GM12878 (cell line): ENCODE measurements at regions not wholly inside any gene's neighbourhood (a gene's known extent, or its start where the extent isn't known, plus 50 kb on each side); places are given as distances from the start of the nearest gene placed in this dataset.

Experiments used
- ATAC-seq: fragments of 200-7000 bp; cut with Tn5 transposase; 3 replicates; pipeline ENCODE4 v1.9.1; 2020; ENCODE audit warnings: mild to moderate bottlenecking, moderate library complexity
- BruUV-seq: library from RNA; stranded (reverse); fragments of 400-500 nt; replicated peaks from 2 replicates; lab custom pipeline; 2021; lab: Mats Ljungman, UMichigan
- CTCF ChIA-PET: fragments of 300-600 bp; sonication (Branson Sonifier 250); formaldehyde crosslinking; extraction: SDS; loops from one replicate; lab custom pipeline; 2021; ENCODE audit warnings: inconsistent platforms; lab: Yijun Ruan, JAX
- POLR2A ChIA-PET: fragments of 350-600 bp; formaldehyde crosslinking; extraction: SDS; loops from one replicate; lab custom pipeline; 2021; ENCODE audit warnings: inconsistent platforms; lab: Charles Lee
- RAD21 ChIA-PET: fragments of 300-600 bp; sonication (Branson Sonifier 250); formaldehyde crosslinking; loops from one replicate; lab custom pipeline; 2023; ENCODE audit warnings: antibody characterized with exemption; ENCODE audit not compliant: unreplicated experiment; lab: Charles Lee
- SMC1A ChIA-PET: fragments of 300-600 bp; sonication (Branson Sonifier 250); formaldehyde crosslinking; loops from one replicate; lab custom pipeline; 2023; ENCODE audit not compliant: unreplicated experiment, uncharacterized antibody; lab: Charles Lee
- DNase-seq: peaks from one replicate; pipeline ENCODE4 v3.0.0-alpha.2; 2011; ENCODE audit warnings: low read depth, low spot score
- FAIRE-seq: peaks from 3 replicates; lab custom pipeline; 2011; peaks lifted over from hg19 to GRCh38; lab: Jason Lieb, UNC
- H2AFZ ChIP-seq: 2 replicates; pipeline ENCODE4 v1.6.0; 2011; ENCODE audit warnings: low read depth, low read length, control low read depth; ENCODE audit not compliant: control insufficient read depth
- H3K27ac ChIP-seq: 2 replicates; pipeline ENCODE4 v1.5.1; 2011; ENCODE audit warnings: control low read depth; ENCODE audit not compliant: control insufficient read depth, insufficient read depth
- H3K27me3 ChIP-seq, 2 experiments: replicated peaks in 1 of 2; 2 replicates each; pipeline versions ENCODE4 v1.6.0 to v1.6.1; 2011; ENCODE audit warnings: low read length in 1 of 2; ENCODE audit not compliant: control insufficient read depth in 2 of 2, insufficient read depth in 2 of 2
- H3K36me3 ChIP-seq, 2 experiments: 2 replicates each; pipeline ENCODE4 v1.5.1; 2011; ENCODE audit warnings: low read length in 1 of 2; ENCODE audit not compliant: control insufficient read depth in 2 of 2, insufficient read depth in 2 of 2
- H3K4me1 ChIP-seq: 2 replicates; pipeline ENCODE4 v1.6.1; 2011; ENCODE audit warnings: mild to moderate bottlenecking, low read length, moderate library complexity, mixed read lengths; ENCODE audit not compliant: control insufficient read depth, insufficient read depth
- H3K4me2 ChIP-seq: 2 replicates; pipeline ENCODE4 v1.6.0; 2011; ENCODE audit warnings: control low read depth; ENCODE audit not compliant: control insufficient read depth, insufficient read depth
- H3K4me3 ChIP-seq: fragments of 200-600 bp; sonication (generic); 2 replicates; pipeline ENCODE4 v1.5.1; 2016
- H3K79me2 ChIP-seq: 2 replicates; pipeline ENCODE4 v1.6.0; 2011; ENCODE audit warnings: low read length; ENCODE audit not compliant: control insufficient read depth, insufficient read depth
- H3K9ac ChIP-seq: 2 replicates; pipeline ENCODE4 v1.8.0; 2011; ENCODE audit warnings: low read length, control low read depth, mixed read lengths; ENCODE audit not compliant: control insufficient read depth, insufficient read depth
- H3K9me3 ChIP-seq: replicated peaks from 3 replicates; pipeline ENCODE4 v1.5.1; 2011; ENCODE audit warnings: mild to moderate bottlenecking, low read length; ENCODE audit not compliant: control insufficient read depth, insufficient read depth
- H4K20me1 ChIP-seq: 2 replicates; pipeline ENCODE4 v1.6.0; 2011; ENCODE audit not compliant: control insufficient read depth, insufficient read depth
- BHLHE40 ChIP-seq, 2 experiments: fragments of 450-650 bp in 1 of 2; IDR thresholded peaks; 2 replicates each; pipeline ENCODE4 v1.6.1; 2011 to 2017; ENCODE audit warnings: low read depth in 2 of 2, borderline replicate concordance in 1 of 2, improper control_type of control experiment in 1 of 2, low read length in 1 of 2, mild to moderate bottlenecking in 1 of 2
- CHD2 ChIP-seq: IDR thresholded peaks from 2 replicates; pipeline ENCODE4 v1.6.1; 2011; ENCODE audit warnings: low read depth, low read length, improper control_type of control experiment, borderline replicate concordance
- E4F1 ChIP-seq: fragments of 450-650 bp; IDR thresholded peaks from 2 replicates; pipeline ENCODE4 v1.6.1; 2018; ENCODE audit warnings: borderline replicate concordance, mild to moderate bottlenecking; ENCODE audit not compliant: partially characterized antibody
- IKZF2 ChIP-seq, 2 experiments: fragments of 450-650 bp; IDR thresholded peaks; 2 replicates each; pipeline ENCODE4 v1.6.1; 2017; ENCODE audit warnings: mild to moderate bottlenecking in 2 of 2, moderate library complexity in 2 of 2
- IRF4 ChIP-seq: IDR thresholded peaks from 2 replicates; pipeline ENCODE4 v1.6.1; 2011; ENCODE audit warnings: low read depth, low read length
- NR2C2 ChIP-seq: IDR thresholded peaks from 2 replicates; pipeline ENCODE4 v1.6.1; 2011; ENCODE audit warnings: borderline replicate concordance, low read depth; ENCODE audit not compliant: control insufficient read depth, insufficient read length
- PBX3 ChIP-seq: IDR thresholded peaks from 2 replicates; pipeline ENCODE4 v1.6.1; 2011; ENCODE audit warnings: mild to moderate bottlenecking, low read depth, low read length, moderate library complexity; ENCODE audit not compliant: insufficient replicate concordance
- PKNOX1 ChIP-seq: fragments of 450-650 bp; IDR thresholded peaks from 2 replicates; pipeline ENCODE4 v1.6.1; 2016; ENCODE audit warnings: mild to moderate bottlenecking
- POLR2AphosphoS2 ChIP-seq: IDR thresholded peaks from 2 replicates; pipeline ENCODE4 v1.6.1; 2011; ENCODE audit warnings: low read depth, mild to moderate bottlenecking, low read length, improper control_type of control experiment, moderate library complexity
- PRDM15 ChIP-seq: fragments of 450-650 bp; formaldehyde crosslinking; IDR thresholded peaks from 2 replicates; pipeline ENCODE4 v1.4.0; 2020; ENCODE audit warnings: mild to moderate bottlenecking, moderate library complexity
- RFX5 ChIP-seq: IDR thresholded peaks from 2 replicates; pipeline ENCODE4 v1.6.1; 2011; ENCODE audit warnings: low read depth, low read length, improper control_type of control experiment
- RUNX3 ChIP-seq: IDR thresholded peaks from 2 replicates; pipeline ENCODE4 v1.6.1; 2012; ENCODE audit warnings: low read length, inconsistent platforms
- SMARCA5 ChIP-seq: fragments of 450-650 bp; IDR thresholded peaks from 2 replicates; pipeline ENCODE4 v1.6.1; 2017; ENCODE audit warnings: mild to moderate bottlenecking
- STAT1 ChIP-seq: fragments of 450-650 bp; conservative IDR thresholded peaks from 2 replicates; pipeline ENCODE4 v1.6.1; 2014; ENCODE audit warnings: antibody characterized with exemption, mild to moderate bottlenecking
- TCF12 ChIP-seq: IDR thresholded peaks from 2 replicates; pipeline ENCODE4 v1.6.1; 2011; ENCODE audit warnings: low read depth, mild to moderate bottlenecking, low read length
- WGBS: methylation state at CpG from one replicate; pipeline ENCODE4 v1.1.6; 2016; ENCODE audit warnings: low lambda C conversion rate; ENCODE audit not compliant: insufficient replicate concordance, insufficient coverage; ENCODE audit errors: missing lambda C conversion rate; 5-methylcytosine and 5-hydroxymethylcytosine counted together
- in situ Hi-C: fragments of 300-500 bp; cut with MboI; formaldehyde crosslinking; loops from 9 replicates; pipeline ENCODE4 v1.14.3; 2018; ENCODE audit warnings: mixed read lengths
- intact Hi-C: fragments of 100-400 bp; cut with micrococcal nuclease; formaldehyde crosslinking; loops from one replicate; pipeline ENCODE4 v1.14.2; 2022; ENCODE audit not compliant: unreplicated experiment

GRCh38 chr3:157939166-157939565 lies 167.1 kb downstream of the SHOX2 start (continued):
- TF ChIP-seq IRF4 (no peak), POLR2AphosphoS2 (no peak), TCF12 (no peak), RFX5 (peak; percentile 58; the same call in 1 of the 2 replicates), CHD2 (no peak), PRDM15 (CRISPR knock-in tag) (no peak)

- ChIA-PET CTCF (interaction anchor here (1.5 kb wide), 1 partner anchor 496 kb away, joined by 3 read pairs; no protein-coding TSS in a partner anchor), RAD21 (no interaction called here), SMC1A (no interaction called here), POLR2A (no interaction called here)
- Histone ChIP-seq H3K27me3 (no peaks in the 10 kb centered on the region), H3K36me3 (no peaks in the 10 kb centered on the region), H3K79me2 (no peaks in the 10 kb centered on the region), H3K4me1 (no peaks in the 10 kb centered on the region), H3K4me3 (no peak overlapping the region), H4K20me1 (no peaks in the 10 kb centered on the region), H3K9ac (no peak overlapping the region), H3K9me3 (no peaks in the 10 kb centered on the region), H3K4me2 (no peak overlapping the region), H3K27ac (no peak overlapping the region), H2AFZ (no peak overlapping the region)
- DNase-seq = no peak
- FAIRE-seq = peak; percentile 38
- WGBS = 66% methylated on average over 5 of the region's 5 CpGs
- no peak for ATAC-seq
- in situ Hi-C loops (no loop called here), intact Hi-C loops (no loop called here)
- no TSS peak for BruUV-seq
- TF ChIP-seq E4F1 (no peak), RUNX3 (no peak), SMARCA5 (no peak), PKNOX1 (peak; percentile 88), BHLHE40 (IDR thresholded peaks at IDR 0.05; ENCODE audit: borderline replicate concordance in 1 of 2, low read depth in 2 of 2, low read length in 1 of 2) (no peak), NR2C2 (no peak), IKZF2 (IDR thresholded peaks at IDR 0.05) (no peak), PBX3 (peak; percentile 63), STAT1 (no peak)
Observed at GRCh38 chr3:157938154-157938779, 168.0 kb downstream of the SHOX2 start.
